DMS53 treated with DMSO at 0.1 percent for 48 hours (cell line): ENCODE measurements at regions not wholly inside any gene's neighbourhood (a gene's known extent, or its start where the extent isn't known, plus 50 kb on each side); places are given as distances from the start of the nearest gene placed in this dataset.

Experiments used
- DNase-seq: peaks from one replicate; lab custom pipeline; 2025; ENCODE audit not compliant: unreplicated experiment; lab: John Stamatoyannopoulos, UW

- no peak for DNase-seq
Observed at GRCh38 chr7:142606081-142606480, 143.2 kb upstream of the PRSS1 start.

- no peak for DNase-seq
Observed at GRCh38 chr7:142604671-142605070, 144.6 kb upstream of the PRSS1 start.

GRCh38 chr7:142603870-142604448 lies 145.3 kb upstream of the PRSS1 start:
- DNase-seq, result peak; percentile 11

GRCh38 chr7:142602756-142603155 lies 146.5 kb upstream of the PRSS1 start:
- DNase-seq, result no peak

DNA sequence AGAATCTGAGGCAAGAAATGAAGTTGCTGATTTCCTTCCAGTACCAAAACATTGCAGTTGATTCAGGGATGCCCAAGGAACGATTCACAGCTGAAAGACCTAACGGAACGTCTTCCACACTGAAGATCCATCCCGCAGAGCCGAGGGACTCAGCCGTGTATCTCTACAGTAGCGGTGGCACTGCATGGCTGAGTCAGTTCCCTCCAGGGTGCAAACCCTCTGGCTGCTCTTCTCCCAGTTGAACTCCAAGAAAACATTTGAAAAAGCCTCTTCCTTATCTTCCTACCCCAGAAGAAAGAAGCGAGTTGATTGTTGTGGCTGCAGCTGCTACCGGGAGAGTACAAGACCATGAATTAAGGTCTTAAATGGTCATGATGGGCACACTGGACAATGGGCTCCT lies 147.1 kb upstream of the PRSS1 start:
- no peak for DNase-seq

DNA sequence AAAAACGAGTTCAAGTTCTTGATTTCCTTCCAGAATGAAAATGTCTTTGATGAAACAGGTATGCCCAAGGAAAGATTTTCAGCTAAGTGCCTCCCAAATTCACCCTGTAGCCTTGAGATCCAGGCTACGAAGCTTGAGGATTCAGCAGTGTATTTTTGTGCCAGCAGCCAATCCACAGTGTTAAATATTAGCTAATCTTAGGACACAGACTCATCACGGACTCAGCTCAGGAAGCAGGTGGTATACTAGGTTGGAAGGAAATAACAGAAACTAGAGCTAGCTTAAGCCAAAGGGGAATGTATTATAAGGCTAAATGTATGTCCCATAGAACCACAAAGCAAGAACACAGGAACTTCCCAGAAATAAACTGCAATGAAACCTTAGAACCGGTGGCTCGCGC lies 151.0 kb upstream of the PRSS1 start:
- no peak for DNase-seq

DNA sequence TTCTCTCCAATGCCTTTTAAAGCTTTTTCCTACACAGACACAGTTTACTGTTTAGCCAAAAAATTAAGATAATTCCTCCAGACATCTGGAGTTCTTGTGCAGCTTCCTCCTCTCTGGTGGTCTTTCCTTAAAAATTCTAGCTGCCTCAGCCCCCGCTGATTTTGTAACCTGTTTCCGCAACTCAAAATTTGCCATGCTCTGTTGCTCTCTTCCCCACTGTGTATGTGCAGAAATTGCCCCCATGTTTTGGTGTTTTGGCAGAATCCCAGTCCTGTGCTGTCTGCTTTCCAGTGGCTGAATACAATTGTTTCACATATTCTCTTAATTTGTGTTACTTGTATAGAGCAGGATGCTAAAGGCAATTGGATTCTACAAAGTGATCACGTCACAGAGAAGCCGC lies 151.7 kb upstream of the PRSS1 start:
- DNase-seq, result no peak

DNA sequence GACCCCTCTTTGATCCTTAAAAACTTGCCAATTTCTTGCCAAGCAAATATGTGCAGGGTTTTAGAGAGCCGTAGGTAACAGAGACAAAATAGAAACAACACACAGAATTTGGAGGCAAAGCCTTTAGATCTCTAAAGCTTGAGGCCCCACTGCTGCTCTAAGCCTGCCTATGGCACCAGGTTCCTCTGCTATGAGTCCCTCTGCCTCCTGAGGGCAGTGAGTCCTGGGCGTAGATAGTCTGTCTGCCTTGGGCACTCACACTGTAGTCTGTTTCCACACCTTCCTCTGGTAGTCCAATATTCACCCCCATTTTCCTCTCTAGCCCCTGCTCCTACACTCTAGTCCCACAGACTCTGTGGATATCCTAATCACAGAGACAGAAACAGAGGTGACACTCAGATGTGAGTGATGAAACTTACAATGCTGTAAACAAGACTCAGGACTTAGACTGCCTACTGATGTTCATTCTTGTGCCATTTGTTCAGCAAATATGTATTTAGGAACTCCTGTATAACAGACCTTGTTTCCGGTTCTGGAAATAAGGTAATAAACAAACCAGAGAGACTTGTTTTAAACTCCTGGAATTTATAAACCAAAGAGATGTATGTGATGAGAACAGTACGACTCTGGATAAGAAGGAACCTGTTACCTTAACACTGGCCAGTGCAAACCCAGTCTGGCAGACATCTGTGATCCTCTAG lies 153.3 kb upstream of the PRSS1 start:
- DNase-seq, result no peak

DNA sequence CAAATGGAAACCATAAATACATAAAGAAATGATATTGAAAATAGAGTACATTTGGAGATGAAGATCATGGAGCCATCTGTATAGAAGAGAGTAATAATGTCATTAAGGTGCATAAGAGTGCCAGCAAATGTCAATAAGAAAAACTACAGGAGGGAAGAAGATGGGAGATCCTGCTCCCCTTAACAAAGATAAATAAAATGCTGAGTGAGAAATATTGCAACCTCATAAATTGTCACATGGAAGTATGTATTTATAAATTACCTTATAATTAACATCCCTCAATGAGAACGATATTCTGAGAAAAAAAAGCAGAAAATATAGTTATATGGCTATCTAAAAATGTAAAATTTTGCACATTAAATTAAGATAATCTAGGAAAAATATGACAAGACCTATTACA lies 155.2 kb upstream of the PRSS1 start:
- DNase-seq, result no peak

DNA sequence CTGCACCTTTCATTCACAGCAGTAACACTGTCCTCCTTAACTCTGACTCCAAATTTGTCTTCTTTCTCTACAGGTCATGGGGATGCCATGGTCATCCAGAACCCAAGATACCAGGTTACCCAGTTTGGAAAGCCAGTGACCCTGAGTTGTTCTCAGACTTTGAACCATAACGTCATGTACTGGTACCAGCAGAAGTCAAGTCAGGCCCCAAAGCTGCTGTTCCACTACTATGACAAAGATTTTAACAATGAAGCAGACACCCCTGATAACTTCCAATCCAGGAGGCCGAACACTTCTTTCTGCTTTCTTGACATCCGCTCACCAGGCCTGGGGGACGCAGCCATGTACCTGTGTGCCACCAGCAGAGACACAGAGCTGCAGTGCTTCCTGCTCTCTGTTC lies 156.2 kb upstream of the PRSS1 start:
- no peak for DNase-seq

DNA sequence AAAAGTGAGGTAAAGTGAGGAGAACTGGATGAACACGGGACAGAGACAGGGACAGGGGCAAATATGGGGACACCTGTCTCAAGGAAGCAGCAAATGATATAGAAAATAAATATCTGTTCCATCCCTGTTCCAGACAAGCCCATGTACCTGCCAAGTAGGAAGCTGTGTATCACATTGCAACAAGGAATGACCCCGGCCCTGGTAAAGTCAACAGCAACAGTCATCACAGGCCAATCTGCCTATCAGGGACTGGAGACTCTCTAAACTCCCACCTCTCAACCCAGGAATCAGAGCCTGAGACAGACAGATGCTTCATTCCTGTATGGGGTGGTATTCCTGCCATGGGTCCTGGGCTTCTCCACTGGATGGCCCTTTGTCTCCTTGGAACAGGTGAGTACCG lies 156.6 kb upstream of the PRSS1 start:
- DNase-seq, result no peak

- no peak for DNase-seq
Observed at GRCh38 chr7:142592231-142592630, 157.0 kb upstream of the PRSS1 start.

DNA sequence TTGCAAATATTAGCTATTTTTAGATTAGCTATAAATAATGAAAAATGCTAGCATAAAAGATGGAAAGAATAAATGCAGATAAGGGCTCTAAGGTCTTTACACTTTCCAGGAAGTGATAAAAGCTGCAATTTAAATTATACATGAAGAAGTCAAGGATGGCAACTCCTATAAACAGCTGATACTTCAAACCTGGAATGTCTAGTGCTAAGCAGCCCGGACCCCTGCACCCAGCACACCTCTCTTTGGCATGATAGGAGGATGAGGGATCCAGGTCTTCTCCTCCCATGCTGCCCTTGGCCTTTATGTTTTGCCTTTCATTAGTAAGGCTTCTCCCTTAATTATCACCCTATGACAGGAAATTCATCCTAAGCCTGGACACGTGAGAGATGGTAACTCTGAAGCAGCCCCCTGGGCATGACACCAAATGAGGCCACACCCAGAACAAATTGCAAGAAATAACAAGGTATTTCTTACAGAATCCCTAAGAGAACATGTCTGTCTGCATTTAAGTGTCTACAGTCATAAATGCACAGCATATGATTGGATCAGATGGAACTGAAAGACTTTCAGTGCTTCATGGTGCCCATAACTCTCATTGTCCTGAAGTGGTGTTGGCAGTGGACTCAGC lies 158.3 kb upstream of the PRSS1 start:
- no peak for DNase-seq

GRCh38 chr7:142590077-142590476 lies 159.2 kb upstream of the PRSS1 start:
- DNase-seq, result no peak

GRCh38 chr7:142587578-142588191 lies 161.6 kb upstream of the PRSS1 start:
- DNase-seq, result peak; percentile 6

GRCh38 chr7:142586611-142587010 lies 162.7 kb upstream of the PRSS1 start:
- DNase-seq, result no peak

- no peak for DNase-seq
Observed at GRCh38 chr7:142585425-142585824, 163.8 kb upstream of the PRSS1 start.

- DNase-seq, result no peak
Observed at GRCh38 chr7:142584765-142585164, 164.5 kb upstream of the PRSS1 start.

GRCh38 chr7:142583446-142583845 lies 165.8 kb upstream of the PRSS1 start:
- DNase-seq, result no peak

- no peak for DNase-seq
Observed at GRCh38 chr7:142582351-142582750, 166.9 kb upstream of the PRSS1 start.

GRCh38 chr7:142581341-142581740 lies 167.9 kb upstream of the PRSS1 start:
- no peak for DNase-seq

GRCh38 chr7:142579946-142580345 lies 169.3 kb upstream of the PRSS1 start:
- no peak for DNase-seq
